B cell (primary cell): ENCODE measurements at regions not wholly inside any gene's neighbourhood (a gene's known extent, or its start where the extent isn't known, plus 50 kb on each side); places are given as distances from the start of the nearest gene placed in this dataset.

Experiments used
- CTCF ChIP-seq: fragments of 200-600 bp; IDR thresholded peaks from one replicate; pipeline ENCODE4 v1.8.0; 2022; ENCODE audit warnings: antibody characterized with exemption, mild to moderate bottlenecking
- EZH2 ChIP-seq: IDR thresholded peaks from 2 replicates; pipeline ENCODE4 v1.6.1; 2012; ENCODE audit warnings: borderline replicate concordance, low read depth, mild to moderate bottlenecking, moderate library complexity, low read length; ENCODE audit not compliant: insufficient read depth, poor library complexity, severe bottlenecking

GRCh38 chr1:190597294-190597693, 119.6 kb upstream of the BRINP3 start:
- no peak for TF ChIP-seq EZH2
- TF ChIP-seq CTCF, result no peak
